GM12865 (cell line): ENCODE measurements at regions not wholly inside any gene's neighbourhood (a gene's known extent, or its start where the extent isn't known, plus 50 kb on each side); places are given as distances from the start of the nearest gene placed in this dataset.

Source experiments
- DNase-seq: peaks from one replicate; pipeline ENCODE4 v3.0.0; 2010; ENCODE audit warnings: low read depth
- H3K4me3 ChIP-seq: 2 replicates; pipeline ENCODE4 v1.5.1; 2011; ENCODE audit warnings: mild to moderate bottlenecking, low read depth, low read length, control low read depth
- CTCF ChIP-seq: IDR thresholded peaks from 2 replicates; pipeline ENCODE4 v1.5.1; 2011; ENCODE audit warnings: low read length, control low read depth, low read depth, inconsistent platforms; ENCODE audit not compliant: insufficient read depth; ENCODE audit errors: missing control alignments

- no peak for DNase-seq
- H3K4me3 ChIP-seq: no peak overlapping the region
- TF ChIP-seq CTCF: no peak
These were observed 373.3 kb upstream of the DIAPH2 start for GRCh38 chrX:96311366-96311765.

- H3K4me3 ChIP-seq: no peak overlapping the region
- no peak for DNase-seq
- TF ChIP-seq CTCF: no peak
These were observed 369.7 kb upstream of the DIAPH2 start for GRCh38 chrX:96314985-96315384.

- DNase-seq: no peak
These were observed 322.8 kb upstream of the DIAPH2 start for GRCh38 chrX:96361844-96362243.

GRCh38 chrX:96372313-96373046 is 312.2 kb upstream of the DIAPH2 start:
- DNase-seq: peak; percentile 34
- TF ChIP-seq CTCF: peak; percentile 47
- no peak overlapping the region for H3K4me3 ChIP-seq

More at GRCh38 chrX:96361844-96362243, 322.8 kb upstream of the DIAPH2 start:
- no peak for TF ChIP-seq CTCF
- H3K4me3 ChIP-seq: no peak overlapping the region

- H3K4me3 ChIP-seq: no peak overlapping the region
- DNase-seq: no peak
- no peak for TF ChIP-seq CTCF
These were observed 311.6 kb upstream of the DIAPH2 start for GRCh38 chrX:96373047-96373355.

GRCh38 chrX:96376266-96376665 is 308.4 kb upstream of the DIAPH2 start:
- no peak for TF ChIP-seq CTCF
- no peak for DNase-seq

GRCh38 chrX:96379951-96380350 is 304.7 kb upstream of the DIAPH2 start:
- DNase-seq: no peak
- TF ChIP-seq CTCF: no peak
- no peak overlapping the region for H3K4me3 ChIP-seq

More at GRCh38 chrX:96376266-96376665, 308.4 kb upstream of the DIAPH2 start:
- no peak overlapping the region for H3K4me3 ChIP-seq
